PC-3 (cell line): ENCODE measurements at regions not wholly inside any gene's neighbourhood (a gene's known extent, or its start where the extent isn't known, plus 50 kb on each side); places are given as distances from the start of the nearest gene placed in this dataset.

Experiments used
- ATAC-seq: fragments of 200-7000 bp; cut with Tn5 transposase; 2 replicates; pipeline ENCODE4 v1.9.1; 2020; ENCODE audit warnings: mild to moderate bottlenecking, moderate library complexity
- BruUV-seq: library from RNA; stranded (reverse); fragments of 400-500 nt; replicated peaks from 2 replicates; lab custom pipeline; 2021; lab: Mats Ljungman, UMichigan
- CTCF ChIA-PET: fragments of 300-600 bp; sonication (Branson Sonifier 250); formaldehyde crosslinking; loops from one replicate; lab custom pipeline; 2022; ENCODE audit warnings: antibody characterized with exemption; lab: Charles Lee
- POLR2A ChIA-PET: fragments of 300-600 bp; sonication (Branson Sonifier 250); formaldehyde crosslinking; loops from one replicate; lab custom pipeline; 2022; ENCODE audit warnings: antibody characterized with exemption; ENCODE audit not compliant: unreplicated experiment; lab: Charles Lee
- DNase-seq: peaks from one replicate; pipeline ENCODE4 v3.0.0-alpha.2; 2015
- H2AFZ ChIP-seq: fragments of 300-600 bp; sonication (generic); 2 replicates; pipeline ENCODE4 v1.6.0; 2016; ENCODE audit warnings: antibody characterized with exemption, low read length
- H3F3A ChIP-seq: fragments of 300-600 bp; sonication (generic); one replicate; pipeline ENCODE4 v1.6.0; 2017; ENCODE audit warnings: antibody characterized with exemption, low read length, control low read depth, mild to moderate bottlenecking; ENCODE audit not compliant: unreplicated experiment
- H3K27ac ChIP-seq: fragments of 300-600 bp; sonication (generic); 2 replicates; pipeline ENCODE4 v1.5.1; 2016; ENCODE audit warnings: mild to moderate bottlenecking, low read length
- H3K27me3 ChIP-seq: fragments of 300-600 bp; sonication (generic); 2 replicates; pipeline ENCODE4 v1.6.1; 2016; ENCODE audit warnings: low read length, mixed read lengths
- H3K36me3 ChIP-seq: fragments of 300-600 bp; sonication (generic); 2 replicates; pipeline ENCODE4 v1.6.1; 2016; ENCODE audit warnings: low read depth, mixed run types, low read length, mixed read lengths
- H3K4me1 ChIP-seq: fragments of 300-600 bp; sonication (generic); 2 replicates; pipeline ENCODE4 v1.5.1; 2016; ENCODE audit warnings: low read length; ENCODE audit not compliant: insufficient read depth
- H3K4me2 ChIP-seq: fragments of 300-600 bp; sonication (generic); 2 replicates; pipeline ENCODE4 v1.6.0; 2016; ENCODE audit warnings: low read length
- H3K4me3 ChIP-seq: fragments of 300-600 bp; sonication (generic); 2 replicates; pipeline ENCODE4 v1.5.1; 2016; ENCODE audit warnings: mild to moderate bottlenecking, low read length, mixed read lengths
- H3K79me2 ChIP-seq: fragments of 300-600 bp; sonication (generic); 2 replicates; pipeline ENCODE4 v1.6.1; 2017; ENCODE audit warnings: low read length, mixed read lengths
- H3K9ac ChIP-seq: fragments of 300-600 bp; sonication (generic); 2 replicates; pipeline ENCODE4 v1.6.0; 2016; ENCODE audit warnings: mild to moderate bottlenecking, low read length
- H3K9me2 ChIP-seq: fragments of 300-600 bp; sonication (generic); replicated peaks from 2 replicates; pipeline ENCODE4 v1.6.1; 2016; ENCODE audit warnings: mixed run types, low read length, mixed read lengths
- H3K9me3 ChIP-seq: fragments of 300-600 bp; sonication (generic); 2 replicates; pipeline ENCODE4 v1.6.1; 2016; ENCODE audit warnings: low read length, mixed read lengths
- H4K20me1 ChIP-seq: fragments of 300-600 bp; sonication (generic); 2 replicates; pipeline ENCODE4 v1.6.1; 2016; ENCODE audit warnings: low read length, mixed read lengths
- EZH2 ChIP-seq: fragments of 300-600 bp; sonication (generic); IDR thresholded peaks from one replicate; pipeline ENCODE4 v1.6.1; 2017; ENCODE audit warnings: antibody characterized with exemption, mild to moderate bottlenecking, low read length; ENCODE audit not compliant: unreplicated experiment
- EZH2phosphoT487 ChIP-seq: fragments of 300-600 bp; sonication (generic); IDR thresholded peaks from 2 replicates; pipeline ENCODE4 v1.6.1; 2018; ENCODE audit warnings: mild to moderate bottlenecking, antibody characterized with exemption, low read length, borderline replicate concordance
- intact Hi-C: fragments of 100-400 bp; cut with micrococcal nuclease; formaldehyde crosslinking; loops from 2 replicates; pipeline ENCODE4 v1.9.0; 2023
- TF ChIP-seq, protein P1 (sequence below): fragments of 300-600 bp; sonication (generic); conservative IDR thresholded peaks from 2 replicates; pipeline ENCODE4 v1.5.1; 2017; ENCODE audit warnings: antibody characterized with exemption, low read depth, mild to moderate bottlenecking, low read length

- no peaks in the 10 kb centered on the region for H3K27me3 ChIP-seq
- no peak overlapping the region for H3K9ac ChIP-seq
- H2AFZ ChIP-seq: no peak overlapping the region
- H3K36me3 ChIP-seq: no peaks in the 10 kb centered on the region
- CTCF ChIA-PET: no interaction called here
- H3K27ac ChIP-seq: no peak overlapping the region
- H3K4me3 ChIP-seq: no peak overlapping the region
- intact Hi-C loops: no loop called here
- H3K9me2 ChIP-seq: no peaks in the 10 kb centered on the region
- H3K9me3 ChIP-seq: no peaks in the 10 kb centered on the region
- H3K79me2 ChIP-seq: no peaks in the 10 kb centered on the region
- TF ChIP-seq, protein P1, sequence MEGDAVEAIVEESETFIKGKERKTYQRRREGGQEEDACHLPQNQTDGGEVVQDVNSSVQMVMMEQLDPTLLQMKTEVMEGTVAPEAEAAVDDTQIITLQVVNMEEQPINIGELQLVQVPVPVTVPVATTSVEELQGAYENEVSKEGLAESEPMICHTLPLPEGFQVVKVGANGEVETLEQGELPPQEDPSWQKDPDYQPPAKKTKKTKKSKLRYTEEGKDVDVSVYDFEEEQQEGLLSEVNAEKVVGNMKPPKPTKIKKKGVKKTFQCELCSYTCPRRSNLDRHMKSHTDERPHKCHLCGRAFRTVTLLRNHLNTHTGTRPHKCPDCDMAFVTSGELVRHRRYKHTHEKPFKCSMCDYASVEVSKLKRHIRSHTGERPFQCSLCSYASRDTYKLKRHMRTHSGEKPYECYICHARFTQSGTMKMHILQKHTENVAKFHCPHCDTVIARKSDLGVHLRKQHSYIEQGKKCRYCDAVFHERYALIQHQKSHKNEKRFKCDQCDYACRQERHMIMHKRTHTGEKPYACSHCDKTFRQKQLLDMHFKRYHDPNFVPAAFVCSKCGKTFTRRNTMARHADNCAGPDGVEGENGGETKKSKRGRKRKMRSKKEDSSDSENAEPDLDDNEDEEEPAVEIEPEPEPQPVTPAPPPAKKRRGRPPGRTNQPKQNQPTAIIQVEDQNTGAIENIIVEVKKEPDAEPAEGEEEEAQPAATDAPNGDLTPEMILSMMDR: no peak
- no peak for TF ChIP-seq EZH2
- no peak for TF ChIP-seq EZH2phosphoT487
- no peaks in the 10 kb centered on the region for H3K4me1 ChIP-seq
- no peaks in the 10 kb centered on the region for H4K20me1 ChIP-seq
- DNase-seq: no peak
- H3K4me2 ChIP-seq: no peak overlapping the region
- no peaks in the 10 kb centered on the region for H3F3A ChIP-seq
- no peak for ATAC-seq
- POLR2A ChIA-PET: no interaction called here
- no TSS peak for BruUV-seq
These were observed 302.1 kb downstream of the MAF start for GRCh38 chr16:79298476-79298875.

- H3K27ac ChIP-seq: no peak overlapping the region
- TF ChIP-seq EZH2phosphoT487 (no peak), EZH2 (no peak)
- TF ChIP-seq, protein P1: no peak
- ChIA-PET POLR2A (no interaction called here), CTCF (no interaction called here)
- H2AFZ ChIP-seq: no peak overlapping the region
- no peaks in the 10 kb centered on the region for H4K20me1 ChIP-seq
- no peak overlapping the region for H3K4me2 ChIP-seq
- H3K9ac ChIP-seq: no peak overlapping the region
- no peaks in the 10 kb centered on the region for H3K36me3 ChIP-seq
- BruUV-seq: no TSS peak
- DNase-seq (no peak), ATAC-seq (no peak)
- H3K79me2 ChIP-seq: no peaks in the 10 kb centered on the region
- no peaks in the 10 kb centered on the region for H3K9me2 ChIP-seq
- no peaks in the 10 kb centered on the region for H3K27me3 ChIP-seq
- no peaks in the 10 kb centered on the region for H3K9me3 ChIP-seq
- no peak overlapping the region for H3K4me3 ChIP-seq
- intact Hi-C loops: no loop called here
- H3F3A ChIP-seq: no peaks in the 10 kb centered on the region
- no peaks in the 10 kb centered on the region for H3K4me1 ChIP-seq
These were observed 302.7 kb downstream of the MAF start for GRCh38 chr16:79297805-79298204.

- Histone ChIP-seq H3K4me1 (no peaks in the 10 kb centered on the region), H4K20me1 (no peaks in the 10 kb centered on the region), H3K79me2 (no peaks in the 10 kb centered on the region), H3K27ac (no peak overlapping the region), H2AFZ (no peak overlapping the region), H3K4me3 (no peak overlapping the region), H3K4me2 (no peak overlapping the region), H3K9ac (no peak overlapping the region), H3K9me2 (no peaks in the 10 kb centered on the region), H3K9me3 (no peaks in the 10 kb centered on the region), H3F3A (no peaks in the 10 kb centered on the region), H3K27me3 (no peaks in the 10 kb centered on the region), H3K36me3 (no peaks in the 10 kb centered on the region)
- ChIA-PET CTCF (no interaction called here), POLR2A (no interaction called here)
- TF ChIP-seq EZH2phosphoT487 (no peak), EZH2 (no peak)
- TF ChIP-seq, protein P1: no peak
- intact Hi-C loops: no loop called here
- BruUV-seq: no TSS peak
- DNase-seq (no peak), ATAC-seq (no peak)
These were observed 303.2 kb downstream of the MAF start for GRCh38 chr16:79297296-79297695.
